OCI-LY7 (cell line): ENCODE measurements at regions not wholly inside any gene's neighbourhood (a gene's known extent, or its start where the extent isn't known, plus 50 kb on each side); places are given as distances from the start of the nearest gene placed in this dataset.

Experiments used
- CTCF ChIP-seq: fragments of 200-600 bp; sonication (generic); conservative IDR thresholded peaks from 2 replicates; pipeline ENCODE4 v1.5.1; 2014; ENCODE audit warnings: mild to moderate bottlenecking, antibody characterized with exemption, low read length, moderate library complexity, mixed read lengths
- EZH2phosphoT487 ChIP-seq: fragments of 200-600 bp; sonication (generic); IDR thresholded peaks from 2 replicates; pipeline ENCODE4 v1.6.1; 2018; ENCODE audit warnings: low read depth, borderline replicate concordance, mild to moderate bottlenecking, mixed run types, antibody characterized with exemption, low read length, moderate library complexity, mixed read lengths

- no peak for TF ChIP-seq CTCF
- no peak for TF ChIP-seq EZH2phosphoT487
Observed at GRCh38 chr7:125278318-125278717, 348.7 kb upstream of the POT1 start.
